HUES6 (cell line): ENCODE measurements at regions not wholly inside any gene's neighbourhood (a gene's known extent, or its start where the extent isn't known, plus 50 kb on each side); places are given as distances from the start of the nearest gene placed in this dataset.

ENCODE experiments used
- H3K27ac ChIP-seq: 2 replicates; pipeline ENCODE4 v1.7.0; 2013; ENCODE audit warnings: low read depth, mild to moderate bottlenecking, low read length, inconsistent platforms
- H3K27me3 ChIP-seq: 2 replicates; pipeline ENCODE4 v1.6.1; 2013; ENCODE audit warnings: low read length; ENCODE audit not compliant: control insufficient read depth, insufficient read depth
- H3K36me3 ChIP-seq: 2 replicates; pipeline ENCODE4 v1.6.1; 2013; ENCODE audit warnings: low read length; ENCODE audit not compliant: control insufficient read depth, insufficient read depth
- H3K4me1 ChIP-seq: 2 replicates; pipeline ENCODE4 v1.6.1; 2013; ENCODE audit warnings: low read length; ENCODE audit not compliant: control insufficient read depth, insufficient read depth
- H3K4me3 ChIP-seq: 2 replicates; pipeline ENCODE4 v1.5.1; 2013; ENCODE audit warnings: low read depth, low read length
- H3K9ac ChIP-seq: one replicate; pipeline ENCODE4 v1.6.1; 2013; ENCODE audit warnings: mild to moderate bottlenecking, low read length
- H3K9me3 ChIP-seq: 2 replicates; pipeline ENCODE4 v1.6.1; 2013; ENCODE audit warnings: low read depth, low read length; ENCODE audit not compliant: control insufficient read depth, insufficient read depth

DNA sequence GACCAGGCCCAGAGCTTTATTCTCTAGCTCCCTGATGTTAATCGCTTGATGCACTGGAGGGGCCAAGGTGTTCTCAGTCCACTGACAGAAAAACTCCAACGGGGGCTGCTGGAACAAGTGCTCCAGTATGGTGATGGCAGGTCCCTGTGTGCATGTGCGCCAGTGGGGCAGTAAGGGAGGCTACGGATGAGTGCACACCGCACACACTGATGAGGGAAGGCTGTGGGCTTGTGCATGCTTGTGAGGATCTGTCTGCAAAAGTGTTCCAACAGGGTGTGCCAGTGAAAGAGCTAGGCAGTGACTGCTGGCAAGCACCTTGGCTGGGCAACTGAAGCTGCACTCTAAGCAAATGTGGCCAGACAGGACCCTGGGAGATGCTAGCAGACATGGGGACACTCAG lies 229.7 kb upstream of the FOXG1 start:
- no peaks in the 10 kb centered on the region for H3K36me3 ChIP-seq
- no peak overlapping the region for H3K27ac ChIP-seq
- H3K4me1 ChIP-seq, result no peaks in the 10 kb centered on the region
- H3K9ac ChIP-seq, result no peak overlapping the region
- H3K9me3 ChIP-seq, result peaks cover 12% of the 10 kb centered on the region
- H3K4me3 ChIP-seq, result no peak overlapping the region
- H3K27me3 ChIP-seq, result no peaks in the 10 kb centered on the region

GRCh38 chr14:28542040-28542439 lies 224.5 kb upstream of the FOXG1 start:
- Histone ChIP-seq H3K4me1 (no peaks in the 10 kb centered on the region), H3K27me3 (no peaks in the 10 kb centered on the region), H3K9me3 (peaks cover 12% of the 10 kb centered on the region), H3K36me3 (no peaks in the 10 kb centered on the region), H3K9ac (no peak overlapping the region), H3K4me3 (no peak overlapping the region), H3K27ac (no peak overlapping the region)

GRCh38 chr14:28565345-28565744 lies 201.2 kb upstream of the FOXG1 start:
- Histone ChIP-seq H3K4me3 (no peak overlapping the region), H3K27me3 (no peaks in the 10 kb centered on the region), H3K36me3 (no peaks in the 10 kb centered on the region), H3K9me3 (no peaks in the 10 kb centered on the region), H3K4me1 (no peaks in the 10 kb centered on the region), H3K27ac (no peak overlapping the region), H3K9ac (no peak overlapping the region)

DNA sequence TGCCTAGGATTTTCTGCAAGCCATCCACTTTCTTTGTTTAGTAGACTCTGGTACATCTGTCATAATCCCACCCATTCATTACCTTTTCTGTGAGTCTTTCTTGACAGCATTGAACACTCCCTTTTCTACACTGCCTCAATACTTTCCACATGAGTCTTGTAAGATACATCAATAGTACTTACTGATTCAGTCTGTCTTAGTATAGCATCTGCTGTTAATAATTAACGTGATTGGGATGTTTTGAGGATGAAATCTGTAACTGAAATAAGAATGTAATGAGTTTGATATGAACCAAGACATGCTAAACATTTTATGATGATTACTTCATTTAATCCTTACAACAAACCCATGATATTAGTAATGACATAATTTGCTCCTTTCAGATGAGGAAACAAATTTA lies 196.2 kb upstream of the FOXG1 start:
- H3K4me3 ChIP-seq, result no peak overlapping the region
- no peak overlapping the region for H3K27ac ChIP-seq
- no peaks in the 10 kb centered on the region for H3K27me3 ChIP-seq
- H3K4me1 ChIP-seq, result no peaks in the 10 kb centered on the region
- peaks cover 5% of the 10 kb centered on the region; the same call in 1 of the 2 replicates for H3K9me3 ChIP-seq
- H3K36me3 ChIP-seq, result no peaks in the 10 kb centered on the region
- no peak overlapping the region for H3K9ac ChIP-seq

GRCh38 chr14:28571636-28572035 lies 195.0 kb upstream of the FOXG1 start:
- H3K9me3 ChIP-seq, result peaks cover 5% of the 10 kb centered on the region; the same call in 1 of the 2 replicates
- no peaks in the 10 kb centered on the region for H3K36me3 ChIP-seq
- no peak overlapping the region for H3K4me3 ChIP-seq
- H3K27ac ChIP-seq, result no peak overlapping the region
- H3K27me3 ChIP-seq, result no peaks in the 10 kb centered on the region
- no peak overlapping the region for H3K9ac ChIP-seq
- H3K4me1 ChIP-seq, result no peaks in the 10 kb centered on the region

GRCh38 chr14:28576523-28576922 lies 190.1 kb upstream of the FOXG1 start:
- H3K36me3 ChIP-seq, result no peaks in the 10 kb centered on the region
- no peak overlapping the region for H3K9ac ChIP-seq
- no peaks in the 10 kb centered on the region for H3K27me3 ChIP-seq
- H3K9me3 ChIP-seq, result peaks cover 5% of the 10 kb centered on the region; the same call in 1 of the 2 replicates
- no peaks in the 10 kb centered on the region for H3K4me1 ChIP-seq
- no peak overlapping the region for H3K4me3 ChIP-seq
- H3K27ac ChIP-seq, result no peak overlapping the region

DNA sequence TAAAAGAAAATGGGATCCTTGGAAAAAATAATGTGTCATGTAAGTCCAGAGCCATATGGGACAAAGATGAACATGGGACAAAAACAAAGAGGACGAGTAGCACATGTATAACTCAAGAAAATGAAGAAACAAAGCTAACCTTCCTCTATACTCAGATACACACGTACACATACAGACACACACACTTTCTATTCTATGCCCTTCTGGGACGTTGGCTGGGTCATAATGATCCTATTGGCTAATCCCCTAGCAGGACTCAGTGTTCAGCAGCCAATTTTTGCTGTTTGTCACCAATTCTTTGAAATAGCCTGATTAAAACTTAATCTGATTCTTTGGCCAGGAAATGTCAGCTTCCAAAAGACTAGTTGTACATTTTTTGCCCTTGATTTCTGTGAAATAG lies 189.4 kb upstream of the FOXG1 start:
- Histone ChIP-seq H3K9me3 (peaks cover 5% of the 10 kb centered on the region; the same call in 1 of the 2 replicates), H3K4me1 (no peaks in the 10 kb centered on the region), H3K4me3 (no peak overlapping the region), H3K36me3 (no peaks in the 10 kb centered on the region), H3K27ac (no peak overlapping the region), H3K9ac (no peak overlapping the region), H3K27me3 (no peaks in the 10 kb centered on the region)

DNA sequence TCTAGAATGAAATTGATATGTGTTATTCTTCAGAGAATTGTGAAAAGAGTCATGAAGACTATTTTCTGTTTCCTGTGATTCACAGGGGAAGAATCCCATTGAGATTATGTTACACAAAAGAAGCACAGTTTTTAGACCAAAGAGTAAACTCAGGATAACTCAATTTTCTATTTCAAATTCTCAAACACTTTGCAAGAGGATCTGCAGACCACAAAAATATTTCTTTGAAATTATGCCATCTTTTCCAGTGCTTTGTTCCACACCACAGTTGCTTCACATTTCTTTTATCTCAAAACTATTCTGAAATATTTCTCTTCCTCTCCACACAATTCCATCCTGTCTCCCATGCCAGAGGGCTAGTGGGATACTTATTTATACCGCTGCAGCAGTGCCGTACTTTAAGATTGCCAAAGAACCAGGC lies 188.9 kb upstream of the FOXG1 start:
- Histone ChIP-seq H3K9ac (no peak overlapping the region), H3K4me1 (no peaks in the 10 kb centered on the region), H3K27ac (no peak overlapping the region), H3K9me3 (peaks cover under 1% of the 10 kb centered on the region; the same call in 1 of the 2 replicates), H3K27me3 (no peaks in the 10 kb centered on the region), H3K4me3 (no peak overlapping the region), H3K36me3 (no peaks in the 10 kb centered on the region)

- Histone ChIP-seq H3K27me3 (no peaks in the 10 kb centered on the region), H3K4me1 (no peaks in the 10 kb centered on the region), H3K9ac (no peak overlapping the region), H3K9me3 (no peaks in the 10 kb centered on the region), H3K36me3 (no peaks in the 10 kb centered on the region), H3K27ac (no peak overlapping the region), H3K4me3 (no peak overlapping the region)
Observed at GRCh38 chr14:28584951-28585350, 181.6 kb upstream of the FOXG1 start.

DNA sequence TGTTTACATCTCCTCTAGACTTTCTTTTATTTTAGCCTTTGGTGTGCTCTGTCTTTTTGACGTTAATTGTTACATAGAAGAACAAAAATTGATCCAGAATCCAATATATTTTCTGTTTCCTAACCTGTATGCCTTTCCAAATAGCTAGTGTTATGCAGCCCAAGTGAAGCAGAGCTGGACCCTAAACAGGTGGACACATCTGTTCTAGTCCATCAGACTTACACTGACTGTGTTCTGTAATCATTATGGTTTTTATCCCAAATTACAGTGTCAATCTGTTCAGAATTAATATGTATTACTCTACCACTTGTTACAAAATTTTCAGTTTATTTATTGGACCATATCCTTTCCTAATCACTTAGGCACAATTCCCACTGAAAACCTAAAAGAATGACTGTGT lies 176.8 kb upstream of the FOXG1 start:
- Histone ChIP-seq H3K36me3 (no peaks in the 10 kb centered on the region), H3K9me3 (no peaks in the 10 kb centered on the region), H3K9ac (no peak overlapping the region), H3K4me3 (no peak overlapping the region), H3K4me1 (no peaks in the 10 kb centered on the region), H3K27ac (no peak overlapping the region), H3K27me3 (no peaks in the 10 kb centered on the region)

DNA sequence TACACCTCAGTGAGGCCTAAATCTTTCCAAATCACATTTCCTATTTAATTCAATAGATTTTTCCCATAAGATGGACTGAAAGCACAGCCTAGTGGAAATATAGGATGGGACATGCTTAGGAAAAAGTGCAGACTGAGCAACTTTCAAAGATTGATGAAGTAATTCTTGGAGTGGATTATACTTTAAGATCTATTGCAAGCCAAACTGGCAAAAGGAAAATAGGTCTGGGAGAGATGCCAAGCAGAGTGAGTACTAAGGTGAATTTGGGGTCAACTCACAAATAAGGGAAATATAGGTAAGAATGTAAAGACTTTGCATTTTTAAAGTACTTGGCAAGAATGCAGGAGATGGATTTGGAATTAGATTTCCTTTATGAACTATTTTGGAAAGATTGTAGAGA lies 170.2 kb upstream of the FOXG1 start:
- Histone ChIP-seq H3K36me3 (no peaks in the 10 kb centered on the region), H3K9ac (no peak overlapping the region), H3K27ac (no peak overlapping the region), H3K4me1 (no peaks in the 10 kb centered on the region), H3K9me3 (no peaks in the 10 kb centered on the region), H3K27me3 (no peaks in the 10 kb centered on the region), H3K4me3 (no peak overlapping the region)

- H3K9ac ChIP-seq, result no peak overlapping the region
- no peaks in the 10 kb centered on the region for H3K4me1 ChIP-seq
- no peaks in the 10 kb centered on the region for H3K9me3 ChIP-seq
- no peaks in the 10 kb centered on the region for H3K36me3 ChIP-seq
- H3K27ac ChIP-seq, result no peak overlapping the region
- H3K4me3 ChIP-seq, result no peak overlapping the region
- H3K27me3 ChIP-seq, result no peaks in the 10 kb centered on the region
Observed at GRCh38 chr14:28599191-28599590, 167.4 kb upstream of the FOXG1 start.
